T-cell (primary cell): ENCODE measurements at regions not wholly inside any gene's neighbourhood (a gene's known extent, or its start where the extent isn't known, plus 50 kb on each side); places are given as distances from the start of the nearest gene placed in this dataset.

Experiments
- ATAC-seq, 4 experiments: fragments of 200-7000 bp in 3 of 4; fragments of 150-1000 bp in 1 of 4; cut with Tn5 transposase; replicated peaks in 1 of 4; 1 replicate in 3 of 4; 2 replicates in 1 of 4; pipeline ENCODE4 v1.10.0; 2021; ENCODE audit warnings: moderate library complexity in 3 of 4, mild to moderate bottlenecking in 2 of 4, moderate number of reproducible peaks in 1 of 4
- CTCF ChIA-PET, 2 donors: fragments of 300-600 bp; sonication (Branson Sonifier 250); formaldehyde crosslinking; loops; one replicate each; lab custom pipeline; 2022; ENCODE audit warnings: antibody characterized with exemption in 2 of 2; lab: Charles Lee
- POLR2A ChIA-PET, 2 donors: fragments of 300-600 bp; sonication (Branson Sonifier 250); formaldehyde crosslinking; loops; one replicate each; lab custom pipeline; 2022; ENCODE audit warnings: antibody characterized with exemption in 2 of 2; lab: Charles Lee
- DNase-seq, 35 experiments: peaks; one replicate each; pipeline versions ENCODE4 v3.0.0 to v3.0.0-alpha.2; 2013 to 2023
- H3K27ac ChIP-seq: one replicate; pipeline ENCODE4 v1.5.1; 2013; ENCODE audit warnings: low read length
- H3K27me3 ChIP-seq, 2 experiments: replicated peaks in 1 of 2; 1 replicate in 1 of 2; 2 replicates in 1 of 2; pipeline versions ENCODE4 v1.6.1 to v1.7.0; 2013; ENCODE audit warnings: low read length in 1 of 2, mixed read lengths in 1 of 2; ENCODE audit not compliant: control insufficient read depth in 2 of 2, insufficient read depth in 2 of 2; ENCODE audit errors: extremely low read depth in 1 of 2
- H3K36me3 ChIP-seq, 2 donors: 1 replicate in 1 of 2; 2 replicates in 1 of 2; pipeline versions ENCODE4 v1.6.1 to v1.7.0; 2013; ENCODE audit warnings: low read length in 1 of 2; ENCODE audit not compliant: control insufficient read depth in 2 of 2, insufficient read depth in 1 of 2; ENCODE audit errors: extremely low read depth in 1 of 2
- H3K4me1 ChIP-seq, 2 experiments: 1 replicate in 1 of 2; 2 replicates in 1 of 2; pipeline versions ENCODE4 v1.6.1 to v1.7.0; 2013; ENCODE audit warnings: low read length in 2 of 2, mixed read lengths in 1 of 2; ENCODE audit not compliant: insufficient read depth in 2 of 2, control insufficient read depth in 1 of 2; ENCODE audit errors: extremely low read depth in 1 of 2
- H3K4me3 ChIP-seq, 2 donors: 1 replicate in 1 of 2; 2 replicates in 1 of 2; pipeline versions ENCODE4 v1.5.1 to v1.7.0; 2013; ENCODE audit warnings: mild to moderate bottlenecking in 2 of 2, low read length in 1 of 2, moderate library complexity in 1 of 2; ENCODE audit not compliant: control insufficient read depth in 1 of 2; ENCODE audit errors: extremely low read depth in 1 of 2
- H3K9me3 ChIP-seq: 2 replicates; pipeline ENCODE4 v1.7.0; 2013
- H3K27ac Mint-ChIP-seq, 2 donors: one replicate each; pipeline ENCODE4 v1.8.0; 2020 to 2021; ENCODE audit warnings: mild to moderate bottlenecking in 2 of 2, mixed read lengths in 2 of 2
- H3K27me3 Mint-ChIP-seq, 2 donors: one replicate each; pipeline ENCODE4 v1.8.0; 2021 to 2022; ENCODE audit warnings: mixed read lengths in 2 of 2
- H3K36me3 Mint-ChIP-seq: one replicate; pipeline ENCODE4 v1.8.0; 2021; ENCODE audit warnings: mixed read lengths
- H3K4me1 Mint-ChIP-seq, 3 donors: one replicate each; pipeline ENCODE4 v1.8.0; 2020 to 2022; ENCODE audit warnings: mixed read lengths in 3 of 3, mild to moderate bottlenecking in 1 of 3
- H3K4me3 Mint-ChIP-seq, 3 donors: one replicate each; pipeline ENCODE4 v1.8.0; 2020 to 2022; ENCODE audit warnings: mild to moderate bottlenecking in 3 of 3, mixed read lengths in 3 of 3, moderate library complexity in 3 of 3
- H3K9me3 Mint-ChIP-seq, 3 donors: one replicate each; pipeline ENCODE4 v1.8.0; 2020 to 2022; ENCODE audit warnings: mixed read lengths in 3 of 3
- WGBS: methylation state at CpG from one replicate; pipeline ENCODE4 v1.1.5; 2013; ENCODE audit warnings: missing lambda C conversion rate; ENCODE audit not compliant: insufficient coverage; 5-methylcytosine and 5-hydroxymethylcytosine counted together

- Mint-ChIP-seq H3K4me1 (peaks cover 22 to 32% (median 26%) of the 10 kb centered on the region in 3 donors), H3K27me3 (peaks cover 0 to 4% of the 10 kb centered on the region in 2 donors), H3K36me3 (no peaks in the 10 kb centered on the region), H3K4me3 (peak overlapping the region in 1 of 3 donors; percentile 41), H3K27ac (peak overlapping the region in 1 of 2 donors; percentile 37), H3K9me3 (no peaks in the 10 kb centered on the region)
- Histone ChIP-seq H3K27me3 (no peaks in the 10 kb centered on the region), H3K27ac (no peak overlapping the region), H3K9me3 (no peaks in the 10 kb centered on the region), H3K36me3 (no peaks in the 10 kb centered on the region), H3K4me3 (no peak overlapping the region), H3K4me1 (peaks cover 0 to 18% of the 10 kb centered on the region in 2 experiments)
- ChIA-PET CTCF (no interaction called here), POLR2A (no interaction called here)
- 35% methylated on average over 2 of the region's 11 CpGs for WGBS
- DNase-seq (peak in 16 of 35 experiments; percentile 1 to 29 (median 10)), ATAC-seq (peak in 2 of 4 experiments; percentile 27 to 70)
Observed at GRCh38 chrX:39450234-39450977, 647.4 kb downstream of the BCOR start.

- ChIA-PET POLR2A (no interaction called here), CTCF (no interaction called here)
- no peak overlapping the region for H3K27ac Mint-ChIP-seq
- H3K36me3 ChIP-seq = no peaks in the 10 kb centered on the region
- peaks cover 0 to 18% of the 10 kb centered on the region in 2 experiments for H3K4me1 ChIP-seq
- no peaks in the 10 kb centered on the region for H3K9me3 Mint-ChIP-seq
- H3K27me3 Mint-ChIP-seq = peaks cover 0 to 4% of the 10 kb centered on the region in 2 donors
- DNase-seq = no peak
- H3K27ac ChIP-seq = no peak overlapping the region
- ATAC-seq = no peak
- peaks cover 22 to 30% (median 26%) of the 10 kb centered on the region in 3 donors for H3K4me1 Mint-ChIP-seq
- no peaks in the 10 kb centered on the region for H3K9me3 ChIP-seq
- no peak overlapping the region for H3K4me3 ChIP-seq
- H3K27me3 ChIP-seq = no peaks in the 10 kb centered on the region
- peak overlapping the region in 1 of 3 donors; percentile 41 for H3K4me3 Mint-ChIP-seq
- no peaks in the 10 kb centered on the region for H3K36me3 Mint-ChIP-seq
- no CpG with 5 or more reads among the region's 7 CpGs for WGBS
Observed at GRCh38 chrX:39451046-39451445, 646.7 kb downstream of the BCOR start.

- Mint-ChIP-seq H3K36me3 (no peaks in the 10 kb centered on the region), H3K9me3 (no peaks in the 10 kb centered on the region)
Observed at GRCh38 chrX:39452401-39452800, 645.4 kb downstream of the BCOR start.

GRCh38 chrX:39453889-39454621, 643.7 kb downstream of the BCOR start:
- Histone ChIP-seq H3K36me3 (no peaks in the 10 kb centered on the region), H3K9me3 (no peaks in the 10 kb centered on the region), H3K27me3 (no peaks in the 10 kb centered on the region), H3K4me1 (peaks cover 0 to 16% of the 10 kb centered on the region in 2 experiments), H3K4me3 (no peak overlapping the region), H3K27ac (no peak overlapping the region)
- Mint-ChIP-seq H3K4me1 (peaks cover 12 to 20% (median 16%) of the 10 kb centered on the region in 3 donors), H3K27ac (no peak overlapping the region), H3K27me3 (peaks cover 0 to 7% of the 10 kb centered on the region in 2 donors), H3K4me3 (no peak overlapping the region), H3K36me3 (no peaks in the 10 kb centered on the region), H3K9me3 (no peaks in the 10 kb centered on the region)
- WGBS = 100% methylated on average over 1 of the region's 5 CpGs
- DNase-seq (no peak), ATAC-seq (no peak)
- ChIA-PET CTCF (no interaction called here), POLR2A (no interaction called here)

More at GRCh38 chrX:39452401-39452800, 645.4 kb downstream of the BCOR start:
- no CpG with 5 or more reads among the region's 4 CpGs for WGBS
- Mint-ChIP-seq H3K27me3 (peaks cover 0 to 7% of the 10 kb centered on the region in 2 donors), H3K27ac (no peak overlapping the region), H3K4me3 (no peak overlapping the region), H3K4me1 (peaks cover 22 to 30% (median 26%) of the 10 kb centered on the region in 3 donors)
- H3K27me3 ChIP-seq = no peaks in the 10 kb centered on the region
- no peak for ATAC-seq
- H3K27ac ChIP-seq = no peak overlapping the region
- H3K9me3 ChIP-seq = no peaks in the 10 kb centered on the region
- POLR2A ChIA-PET = no interaction called here
- CTCF ChIA-PET = no interaction called here
- no peak for DNase-seq
- no peaks in the 10 kb centered on the region for H3K36me3 ChIP-seq
- no peak overlapping the region for H3K4me3 ChIP-seq
- peaks cover 0 to 18% of the 10 kb centered on the region in 2 experiments for H3K4me1 ChIP-seq

GRCh38 chrX:39456894-39457604, 640.7 kb downstream of the BCOR start:
- no peaks in the 10 kb centered on the region for H3K36me3 ChIP-seq
- H3K27me3 ChIP-seq = no peaks in the 10 kb centered on the region
- ChIA-PET POLR2A (no interaction called here), CTCF (no interaction called here)
- H3K4me1 Mint-ChIP-seq = no peaks in the 10 kb centered on the region
- no peaks in the 10 kb centered on the region for H3K9me3 ChIP-seq
- WGBS = no CpG with 5 or more reads among the region's 3 CpGs
- no peak overlapping the region for H3K27ac ChIP-seq
- no peaks in the 10 kb centered on the region for H3K4me1 ChIP-seq
- H3K27ac Mint-ChIP-seq = no peak overlapping the region
- no peak overlapping the region for H3K4me3 ChIP-seq
- no peak for ATAC-seq
- no peak for DNase-seq
- H3K36me3 Mint-ChIP-seq = no peaks in the 10 kb centered on the region
- peaks cover 0 to 7% of the 10 kb centered on the region in 2 donors for H3K27me3 Mint-ChIP-seq
- no peak overlapping the region for H3K4me3 Mint-ChIP-seq
- H3K9me3 Mint-ChIP-seq = no peaks in the 10 kb centered on the region

- ChIA-PET POLR2A (no interaction called here), CTCF (interaction anchor here in 1 of 2 donors (0.7 kb wide), 1 partner anchor 165 kb away, joined by 3 read pairs; no protein-coding TSS in a partner anchor)
- Mint-ChIP-seq H3K36me3 (no peaks in the 10 kb centered on the region), H3K27ac (no peak overlapping the region), H3K4me3 (no peak overlapping the region), H3K4me1 (peaks cover 0 to 5% (median 3%) of the 10 kb centered on the region in 3 donors), H3K27me3 (peaks cover 0 to 8% of the 10 kb centered on the region in 2 donors), H3K9me3 (no peaks in the 10 kb centered on the region)
- DNase-seq (no peak), ATAC-seq (no peak)
- Histone ChIP-seq H3K4me1 (no peaks in the 10 kb centered on the region), H3K36me3 (no peaks in the 10 kb centered on the region), H3K4me3 (no peak overlapping the region), H3K9me3 (no peaks in the 10 kb centered on the region), H3K27ac (no peak overlapping the region), H3K27me3 (no peaks in the 10 kb centered on the region)
- no CpG with 5 or more reads among the region's 5 CpGs for WGBS
Observed at GRCh38 chrX:39458779-39459178, 639.0 kb downstream of the BCOR start.
